HL-60 (cell line): ENCODE measurements at regions not wholly inside any gene's neighbourhood (a gene's known extent, or its start where the extent isn't known, plus 50 kb on each side); places are given as distances from the start of the nearest gene placed in this dataset.

ENCODE experiments used
- CTCF ChIP-seq: IDR thresholded peaks from one replicate; pipeline ENCODE4 v1.5.1; 2011; ENCODE audit warnings: low read length, control low read depth, inconsistent platforms; ENCODE audit not compliant: insufficient read depth
- GABPA ChIP-seq: IDR thresholded peaks from 2 replicates; pipeline ENCODE4 v1.6.1; 2012; ENCODE audit warnings: low read depth
- POLR2AphosphoS5 ChIP-seq: IDR thresholded peaks from 2 replicates; pipeline ENCODE4 v1.6.1; 2012; ENCODE audit warnings: low read depth
- REST ChIP-seq: IDR thresholded peaks from 2 replicates; pipeline ENCODE4 v1.6.1; 2012; ENCODE audit warnings: low read depth; ENCODE audit not compliant: insufficient replicate concordance

GRCh38 chr3:117200962-117201361 lies 491.4 kb downstream of the TUSC7 start:
- TF ChIP-seq CTCF: no peak
- no peak for TF ChIP-seq POLR2AphosphoS5
- TF ChIP-seq REST: no peak
- no peak for TF ChIP-seq GABPA
